Left lung (tissue), 4 donors: ENCODE measurements at regions not wholly inside any gene's neighbourhood (a gene's known extent, or its start where the extent isn't known, plus 50 kb on each side); places are given as distances from the start of the nearest gene placed in this dataset.

ENCODE experiments used
- ATAC-seq: fragments of 200-7000 bp; cut with Tn5 transposase; one replicate; pipeline ENCODE4 v1.9.1; 2020; ENCODE audit warnings: moderate library complexity
- DNase-seq, 4 donors: peaks; one replicate each; pipeline ENCODE4 v3.0.0-alpha.2; 2013 to 2020
- H3K27ac ChIP-seq, 2 donors: fragments of 200-600 bp; sonication (generic) in 1 of 2; one replicate each; pipeline versions ENCODE4 v1.5.0 to v1.8.0; 2020 to 2021
- H3K27me3 ChIP-seq, 2 donors: fragments of 200-600 bp; sonication (generic) in 1 of 2; one replicate each; pipeline versions ENCODE4 v1.5.0 to v1.8.0; 2020 to 2021
- H3K36me3 ChIP-seq, 2 donors: fragments of 200-600 bp; sonication (generic) in 1 of 2; one replicate each; pipeline versions ENCODE4 v1.5.0 to v1.8.0; 2020 to 2021
- H3K4me1 ChIP-seq, 2 donors: fragments of 200-600 bp; one replicate each; pipeline ENCODE4 v1.8.0; 2021
- H3K4me3 ChIP-seq, 2 donors: fragments of 200-600 bp; sonication (generic) in 1 of 2; one replicate each; pipeline versions ENCODE4 v1.5.0 to v1.8.0; 2020 to 2021; ENCODE audit warnings: mild to moderate bottlenecking in 1 of 2
- H3K9me3 ChIP-seq, 2 donors: fragments of 200-600 bp; sonication (generic) in 1 of 2; one replicate each; pipeline versions ENCODE4 v1.5.0 to v1.8.0; 2020 to 2021
- CTCF ChIP-seq, 2 donors: fragments of 200-600 bp; sonication (generic) in 1 of 2; IDR thresholded peaks; one replicate each; pipeline versions ENCODE4 v1.5.0 to v1.8.0; 2021; ENCODE audit warnings: antibody characterized with exemption in 2 of 2
- intact Hi-C, 2 donors: fragments of 100-400 bp; cut with DNase I; formaldehyde crosslinking; loops; one replicate each; pipeline versions ENCODE4 v1.11.2 to v1.14.2; 2022
- donor health status: DM: no; HTN: yes; CAD: no.
- donor health status: DM: no; HTN: no; CAD: no.

GRCh38 chr5:120035815-120036577, 406.6 kb downstream of the FAM170A start:
- H3K9me3 ChIP-seq: no peaks in the 10 kb centered on the region
- TF ChIP-seq CTCF (IDR thresholded peaks at IDR 0.05): no peak
- intact Hi-C loops: no loop called here

GRCh38 chr5:120037451-120037850, 408.1 kb downstream of the FAM170A start:
- DNase-seq: no peak
- intact Hi-C loops: no loop called here
- H3K4me3 ChIP-seq: no peak overlapping the region
- H3K36me3 ChIP-seq: no peaks in the 10 kb centered on the region
- no peaks in the 10 kb centered on the region for H3K27me3 ChIP-seq
- no peak for TF ChIP-seq CTCF (IDR thresholded peaks at IDR 0.05)
- no peaks in the 10 kb centered on the region for H3K4me1 ChIP-seq
- H3K27ac ChIP-seq: peak overlapping the region in 1 of 2 donors; percentile 33
- no peak for ATAC-seq
- H3K9me3 ChIP-seq: no peaks in the 10 kb centered on the region

More at GRCh38 chr5:120035815-120036577, 406.6 kb downstream of the FAM170A start:
- Histone ChIP-seq H3K27ac (no peak overlapping the region), H3K36me3 (no peaks in the 10 kb centered on the region), H3K4me3 (no peak overlapping the region), H3K27me3 (no peaks in the 10 kb centered on the region), H3K4me1 (no peaks in the 10 kb centered on the region)
- DNase-seq: no peak
- ATAC-seq: no peak

- Histone ChIP-seq H3K4me3 (no peak overlapping the region), H3K27me3 (no peaks in the 10 kb centered on the region), H3K36me3 (no peaks in the 10 kb centered on the region), H3K27ac (no peak overlapping the region), H3K9me3 (no peaks in the 10 kb centered on the region), H3K4me1 (no peaks in the 10 kb centered on the region)
- ATAC-seq (no peak), DNase-seq (no peak)
- intact Hi-C loops: no loop called here
- TF ChIP-seq CTCF (IDR thresholded peaks at IDR 0.05): no peak
Measured at GRCh38 chr5:120039111-120039510, 409.8 kb downstream of the FAM170A start.

- H3K36me3 ChIP-seq: no peaks in the 10 kb centered on the region
- H3K27ac ChIP-seq: no peak overlapping the region
- ATAC-seq (no peak), DNase-seq (no peak)
- intact Hi-C loops: no loop called here
- H3K9me3 ChIP-seq: no peaks in the 10 kb centered on the region
- H3K4me3 ChIP-seq: no peak overlapping the region
- no peak for TF ChIP-seq CTCF (IDR thresholded peaks at IDR 0.05)
- no peaks in the 10 kb centered on the region for H3K4me1 ChIP-seq
- no peaks in the 10 kb centered on the region for H3K27me3 ChIP-seq
Measured at GRCh38 chr5:120043431-120043830, 414.1 kb downstream of the FAM170A start.

- H3K27me3 ChIP-seq: no peaks in the 10 kb centered on the region
- ATAC-seq: no peak
- H3K36me3 ChIP-seq: no peaks in the 10 kb centered on the region
- no peaks in the 10 kb centered on the region for H3K9me3 ChIP-seq
- no peak overlapping the region for H3K27ac ChIP-seq
- TF ChIP-seq CTCF (IDR thresholded peaks at IDR 0.05): no peak
- no peaks in the 10 kb centered on the region for H3K4me1 ChIP-seq
- intact Hi-C loops: loop anchor here in 1 of 2 donors (10.0 kb wide), 1 partner anchor 402 kb away; no protein-coding TSS in a partner anchor
- no peak overlapping the region for H3K4me3 ChIP-seq
- no peak for DNase-seq
Measured at GRCh38 chr5:120052916-120053828, 410.9 kb upstream of the PRR16 start.
